Muscle of arm (tissue), 1 donor: ENCODE measurements at regions not wholly inside any gene's neighbourhood (a gene's known extent, or its start where the extent isn't known, plus 50 kb on each side); places are given as distances from the start of the nearest gene placed in this dataset.

Experiments used
- DNase-seq: peaks from one replicate; pipeline ENCODE4 v3.0.0-alpha.2; 2013

DNA sequence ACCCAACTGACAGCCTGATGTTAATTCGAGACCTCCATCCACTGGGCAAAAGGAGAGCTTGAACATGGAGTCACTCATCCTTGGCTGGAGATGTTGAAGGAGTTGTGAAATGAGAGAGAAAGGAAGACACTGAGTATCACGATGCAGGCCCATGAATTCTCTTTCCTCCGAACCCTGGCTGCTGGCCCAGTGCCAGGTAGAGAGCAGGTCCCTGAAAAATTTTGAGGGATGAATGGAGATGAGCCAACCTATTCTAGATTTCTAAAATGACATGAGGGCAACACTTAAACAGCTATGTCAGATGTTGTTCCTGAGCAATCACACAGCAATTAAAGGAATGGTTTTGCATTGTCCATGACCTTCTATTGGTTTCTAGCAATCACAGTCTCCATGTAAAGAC is 355.1 kb upstream of the ZMIZ1 start:
- no peak for DNase-seq

DNA sequence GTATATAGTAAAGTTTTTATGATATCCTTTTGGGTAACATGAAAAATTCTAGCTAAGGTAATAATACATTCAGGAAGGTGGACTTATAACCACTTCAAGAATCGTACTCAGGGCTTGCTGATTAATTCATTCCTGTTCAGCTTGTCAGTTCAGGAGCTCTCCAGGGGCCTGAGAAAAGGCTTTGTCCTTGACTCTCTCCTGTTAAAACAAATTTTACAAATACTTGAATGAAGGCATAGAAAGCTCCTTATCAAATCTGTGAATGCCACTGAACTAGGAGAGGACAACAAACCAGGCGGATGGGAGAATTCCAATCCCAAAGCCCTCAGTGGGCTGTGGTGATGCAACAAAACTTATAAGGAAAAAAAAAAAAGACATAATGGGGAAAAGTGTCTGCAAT is 354.5 kb upstream of the ZMIZ1 start:
- DNase-seq, result no peak

DNA sequence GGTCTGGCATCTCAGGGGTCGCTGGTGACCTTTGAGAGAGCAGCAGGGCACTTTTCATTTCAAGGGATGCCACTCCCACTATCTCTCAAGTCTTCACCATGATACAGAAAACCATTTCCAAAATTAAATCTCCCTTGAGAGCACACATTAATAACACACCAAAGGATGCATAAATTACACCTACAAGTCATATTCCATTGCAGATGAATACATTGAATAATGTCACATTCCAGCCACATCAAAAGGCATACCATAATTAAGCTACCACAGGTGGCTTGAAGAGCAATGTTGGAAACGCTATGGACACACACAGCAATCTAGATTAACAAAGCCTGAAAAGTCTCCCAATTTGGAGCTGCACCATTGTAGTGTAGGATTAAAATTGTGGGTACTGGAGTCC is 353.3 kb upstream of the ZMIZ1 start:
- DNase-seq, result no peak

DNA sequence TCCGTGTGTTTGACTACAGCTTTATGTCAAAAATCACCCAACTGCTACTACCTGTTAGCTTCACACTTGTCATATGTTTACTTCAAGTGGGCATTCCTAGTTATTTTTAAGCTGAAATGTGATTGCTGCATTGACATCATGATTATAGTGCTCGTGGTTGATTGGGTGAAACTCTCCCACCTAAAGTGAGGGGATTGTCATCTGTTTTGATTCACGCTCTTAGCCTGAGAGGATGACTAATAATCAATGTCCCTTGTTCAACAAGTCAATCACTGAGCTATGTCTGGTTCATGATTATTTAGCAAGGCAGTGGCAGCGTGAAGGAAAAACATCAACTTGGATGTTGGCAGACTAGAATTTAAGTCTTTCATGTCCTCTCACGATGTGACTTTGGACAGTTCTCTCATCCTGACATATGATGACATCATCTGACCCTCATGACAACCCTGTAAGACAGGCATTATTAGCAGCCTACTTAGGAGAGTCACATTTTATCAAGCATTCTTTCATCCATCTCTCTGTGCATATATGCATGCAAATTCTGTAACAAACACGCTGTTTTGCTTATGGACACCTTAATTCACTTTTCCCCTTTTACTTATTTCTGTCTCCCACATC is 352.6 kb upstream of the ZMIZ1 start:
- DNase-seq, result no peak

DNA sequence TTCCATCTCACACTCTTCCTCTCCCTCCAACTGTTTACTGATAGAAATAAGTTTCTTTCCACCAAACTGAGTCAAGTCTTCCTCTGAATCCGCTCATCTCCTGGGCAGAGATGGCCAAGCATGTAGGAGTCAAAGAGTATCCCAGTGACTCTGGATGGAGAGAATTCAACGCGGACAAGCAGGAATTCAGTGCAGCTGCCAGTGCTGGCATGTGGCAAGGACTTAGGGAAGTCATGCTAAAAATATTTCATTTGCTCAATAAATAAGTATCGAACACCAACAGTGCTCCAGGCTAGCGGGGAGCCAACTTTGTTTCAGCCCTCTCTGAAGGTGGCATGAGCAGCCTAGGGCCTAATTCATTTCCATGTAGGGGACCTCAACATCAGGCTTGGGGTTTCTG is 351.6 kb upstream of the ZMIZ1 start:
- peak; percentile 22 for DNase-seq

DNA sequence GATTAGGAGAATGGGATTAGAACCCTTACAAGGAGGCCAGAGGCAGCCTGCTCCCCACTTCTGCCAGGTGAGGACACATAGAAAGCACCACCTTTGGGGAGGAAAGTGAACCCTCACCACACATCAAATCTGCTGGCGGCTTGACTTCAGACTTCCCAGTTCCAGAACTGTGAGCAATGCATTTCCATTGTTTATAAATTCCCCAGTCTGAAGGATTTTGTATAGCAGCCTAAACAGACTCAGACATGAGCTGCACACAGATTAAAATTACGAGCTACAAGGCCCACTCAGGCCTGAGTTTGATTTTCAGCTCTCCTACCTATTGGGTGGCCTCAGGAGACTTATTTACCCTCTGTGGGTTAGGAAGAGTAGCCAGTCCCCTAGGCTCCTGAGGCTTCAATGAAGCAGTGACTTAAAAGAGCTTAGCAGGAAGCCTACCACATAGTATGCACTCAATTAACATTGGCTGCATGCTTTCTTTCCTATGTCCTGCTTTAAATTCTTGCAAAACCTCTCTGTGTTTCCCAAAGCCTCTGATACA is 350.7 kb upstream of the ZMIZ1 start:
- DNase-seq, result no peak

DNA sequence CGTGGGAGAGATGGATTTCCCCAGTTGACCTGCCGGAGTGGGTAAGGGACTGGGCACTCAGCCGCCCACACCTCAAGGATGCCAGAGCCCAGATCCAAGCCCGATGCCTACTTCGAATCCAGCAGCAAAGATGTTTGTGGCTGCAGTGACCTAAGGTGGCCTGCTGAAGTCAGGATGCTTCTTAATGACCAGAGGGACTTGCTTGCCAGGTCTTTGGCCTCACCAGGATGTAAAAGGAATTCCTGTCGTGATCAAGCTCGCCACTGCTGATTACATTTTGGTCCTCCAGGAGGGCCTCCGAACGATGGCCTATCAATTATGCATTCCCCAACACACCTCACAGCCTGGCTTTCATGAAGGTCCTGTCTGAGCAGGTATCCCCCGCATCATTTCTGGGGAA is 349.5 kb upstream of the ZMIZ1 start:
- no peak for DNase-seq

DNA sequence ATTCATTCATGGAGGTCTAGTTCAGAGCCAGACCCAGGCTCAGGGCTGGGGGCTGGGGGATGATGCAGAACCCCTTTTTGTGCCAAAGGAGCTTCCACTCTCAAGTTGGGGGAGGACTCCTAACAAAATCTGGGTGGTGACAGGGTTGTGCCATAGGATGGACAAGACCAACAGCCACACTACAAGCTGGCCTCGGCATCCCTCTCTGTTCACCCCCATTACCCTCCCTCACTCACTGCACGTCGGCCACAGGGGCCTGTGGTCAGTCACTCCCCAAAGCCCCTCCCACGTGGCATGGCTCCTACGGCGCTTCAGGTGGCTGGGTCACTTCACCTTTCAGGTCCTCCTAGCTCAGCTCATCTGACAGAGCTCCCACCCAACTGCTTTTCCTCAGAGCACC is 348.7 kb upstream of the ZMIZ1 start:
- no peak for DNase-seq

DNA sequence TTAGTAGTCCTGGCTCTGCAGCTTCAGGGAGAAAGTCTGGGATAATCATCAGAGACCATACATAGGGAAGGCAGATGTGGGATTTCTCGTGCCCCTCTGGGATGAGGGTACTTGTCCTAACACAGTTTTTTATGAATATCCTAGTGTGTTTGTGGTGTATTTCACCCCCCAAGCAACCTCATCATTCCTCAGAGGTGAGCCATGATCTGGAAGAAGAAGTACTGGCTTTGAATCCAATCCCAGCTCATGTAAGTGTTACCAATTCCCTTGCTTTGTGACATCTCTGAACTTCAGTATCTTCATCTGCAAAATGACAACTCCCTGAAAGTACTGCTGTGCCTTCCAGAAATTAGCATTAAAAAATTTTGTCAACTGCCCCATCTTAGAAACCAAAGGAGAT is 347.5 kb upstream of the ZMIZ1 start:
- DNase-seq, result no peak

DNA sequence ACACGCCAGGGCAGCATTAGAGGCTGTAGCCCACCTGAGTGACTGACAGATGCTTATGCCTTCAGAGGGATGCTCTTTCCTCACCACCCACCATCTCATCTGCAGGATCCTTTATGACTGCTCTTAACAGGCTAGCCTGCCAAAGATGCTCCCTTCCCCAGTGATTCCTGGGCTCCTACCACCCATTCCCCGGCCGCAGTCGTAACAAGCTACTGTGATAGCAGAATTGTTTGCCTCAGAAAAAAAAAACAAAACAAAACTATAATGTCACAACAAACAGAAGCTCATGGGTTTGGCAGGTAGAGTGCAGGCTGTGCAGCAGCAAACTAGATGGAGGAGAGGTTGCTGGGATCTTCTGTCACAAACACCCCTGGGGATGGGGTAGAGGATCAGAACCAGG is 343.9 kb upstream of the ZMIZ1 start:
- DNase-seq, result no peak

DNA sequence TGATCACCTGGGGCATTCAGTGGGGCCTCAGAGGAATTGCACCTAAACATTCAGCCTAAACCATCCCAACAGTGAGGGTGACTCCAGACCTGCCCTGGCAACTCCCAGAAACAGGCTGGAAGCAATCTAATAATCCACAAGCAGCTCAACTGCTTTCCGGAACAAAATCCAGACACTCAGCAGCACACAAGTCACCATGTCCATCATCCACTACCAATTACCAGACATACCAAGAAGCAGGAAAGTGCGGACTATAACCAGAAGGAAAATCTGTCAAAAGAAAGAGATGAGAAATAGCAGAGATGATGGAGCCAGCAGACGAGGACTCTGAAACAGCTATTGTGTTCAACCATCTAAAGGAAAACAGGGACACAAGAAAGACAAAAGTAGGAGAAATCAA is 342.6 kb upstream of the ZMIZ1 start:
- DNase-seq, result no peak

DNA sequence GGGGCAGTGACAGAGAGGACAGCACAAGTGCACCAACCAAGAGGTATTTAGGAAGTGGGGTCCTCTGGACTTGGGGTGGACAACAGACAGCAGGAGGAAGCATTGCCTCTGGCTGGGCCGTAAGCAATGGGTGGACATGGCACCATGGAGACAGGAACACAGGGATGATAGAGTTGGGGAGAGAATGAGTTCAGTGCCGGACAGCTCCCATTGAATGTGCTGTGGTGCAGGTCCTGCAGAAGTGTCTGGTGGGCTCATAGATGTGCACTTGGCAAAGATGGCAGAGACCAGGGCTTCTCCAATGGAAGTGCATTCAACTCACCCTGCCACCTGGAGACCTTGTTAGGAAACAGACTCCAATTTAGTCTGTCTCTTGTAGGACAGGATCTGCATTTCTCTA is 341.5 kb upstream of the ZMIZ1 start:
- no peak for DNase-seq

DNA sequence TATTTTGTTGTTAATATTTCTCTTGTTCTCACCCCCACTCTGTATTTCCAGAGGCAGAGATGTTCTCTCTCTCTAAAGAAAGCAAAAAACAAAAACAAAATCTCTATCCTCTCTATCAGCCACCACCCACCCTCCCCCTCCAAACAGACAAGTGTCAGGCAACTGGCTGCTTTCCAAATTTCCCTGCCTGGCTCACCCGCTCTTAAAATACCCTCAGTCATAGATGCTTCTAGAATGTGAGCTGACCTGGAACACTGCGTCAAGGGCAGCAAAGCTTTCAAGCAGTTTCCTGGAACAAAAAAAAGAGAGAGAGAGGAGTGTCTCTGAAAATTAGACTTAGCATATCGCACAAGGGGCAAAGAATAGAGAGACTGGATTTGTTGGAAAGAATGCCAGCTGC is 341.0 kb upstream of the ZMIZ1 start:
- no peak for DNase-seq

DNA sequence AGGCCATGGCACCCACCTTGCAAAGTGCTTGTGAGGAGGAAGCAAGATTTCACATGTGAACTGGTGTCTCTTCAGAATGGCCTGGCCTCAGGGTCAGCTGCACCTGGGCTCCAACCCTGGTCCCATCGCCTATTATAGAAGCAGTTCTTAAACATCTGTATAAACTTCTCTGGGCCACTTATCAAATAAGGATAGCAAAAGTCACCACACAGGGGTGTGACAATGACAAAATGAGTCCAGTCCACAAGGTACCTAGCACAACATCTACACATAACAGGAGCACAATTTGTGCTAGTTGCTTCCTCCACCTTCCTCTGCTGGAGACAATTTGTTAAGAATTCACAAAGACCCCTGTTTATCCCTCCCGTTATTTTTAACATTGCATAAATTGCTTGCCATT is 340.6 kb upstream of the ZMIZ1 start:
- DNase-seq, result no peak

DNA sequence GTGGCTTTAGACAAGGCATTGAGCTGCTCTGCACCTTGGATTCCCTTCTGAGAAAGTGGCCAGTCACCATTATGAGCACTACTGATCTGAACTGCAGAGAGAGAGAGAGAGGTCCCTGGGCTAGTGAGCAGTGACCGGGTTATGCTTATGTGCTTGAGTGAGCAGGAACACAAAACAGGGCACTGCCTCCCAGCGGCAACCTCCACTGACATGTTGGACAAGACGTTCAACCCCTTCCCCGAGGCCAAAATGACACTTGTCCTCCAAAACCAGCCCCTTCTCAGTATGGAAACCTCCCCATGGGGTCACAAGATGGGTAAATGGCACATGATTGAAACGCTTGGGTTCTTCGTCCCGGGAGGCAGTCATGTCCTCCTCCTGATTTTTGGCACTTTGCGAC is 339.4 kb upstream of the ZMIZ1 start:
- DNase-seq, result no peak

DNA sequence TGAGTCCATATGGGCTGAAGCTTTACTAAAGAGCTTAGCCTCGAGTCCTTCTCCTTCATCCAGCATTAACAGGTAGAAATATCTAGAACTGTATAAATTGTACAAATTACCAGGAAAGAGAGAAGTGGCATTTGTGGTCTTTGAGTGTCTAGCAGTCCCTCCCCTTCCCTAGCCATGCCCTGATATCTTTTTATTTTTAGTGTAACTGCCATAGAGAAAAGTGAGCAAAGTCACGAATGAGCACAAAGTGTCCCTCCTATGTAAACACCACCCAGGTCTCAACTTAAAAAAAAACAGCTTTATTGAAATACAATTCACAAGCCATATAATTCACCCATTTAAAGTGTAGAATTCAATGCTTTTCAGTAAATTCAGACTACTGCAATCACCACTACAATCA is 339.0 kb upstream of the ZMIZ1 start:
- DNase-seq, result no peak

DNA sequence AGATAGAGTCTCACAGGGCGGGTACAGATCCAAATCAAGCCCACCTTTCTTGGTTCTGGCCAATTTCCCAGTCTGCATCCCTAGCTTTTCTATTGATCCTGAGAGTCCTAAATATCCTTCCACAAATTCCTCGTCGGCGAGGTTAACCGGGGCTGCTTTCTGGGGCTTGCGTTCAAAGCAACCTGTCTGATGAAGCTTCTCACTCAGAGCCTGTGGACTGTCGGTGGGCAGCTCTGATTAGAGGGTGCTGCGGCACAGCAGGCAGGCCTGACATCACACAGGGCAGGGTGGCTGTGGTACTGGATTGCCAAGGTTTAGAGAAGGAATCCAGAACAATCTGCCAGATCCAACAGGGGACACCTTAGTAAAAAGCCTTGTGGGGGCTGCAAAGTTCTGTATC is 338.0 kb upstream of the ZMIZ1 start:
- no peak for DNase-seq

DNA sequence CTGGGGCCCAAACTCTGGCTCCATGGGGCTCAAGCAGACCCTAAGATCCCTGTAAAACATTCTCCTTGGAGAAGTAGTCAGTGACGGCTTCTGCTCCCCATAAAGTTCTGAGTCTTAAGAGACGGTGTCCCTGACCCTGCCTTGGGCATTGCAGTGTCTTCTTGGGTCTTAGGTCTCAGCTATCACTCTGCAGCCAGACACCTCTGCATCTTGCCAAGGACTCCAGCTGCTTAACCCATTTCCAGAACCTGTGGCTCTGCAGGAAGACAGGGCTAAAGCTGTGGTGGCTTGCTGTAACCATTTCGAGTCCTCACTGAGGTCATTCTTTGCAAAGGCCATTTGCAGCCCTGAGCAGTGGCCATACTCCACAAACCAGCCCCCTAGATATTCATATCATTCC is 337.1 kb upstream of the ZMIZ1 start:
- DNase-seq, result no peak

DNA sequence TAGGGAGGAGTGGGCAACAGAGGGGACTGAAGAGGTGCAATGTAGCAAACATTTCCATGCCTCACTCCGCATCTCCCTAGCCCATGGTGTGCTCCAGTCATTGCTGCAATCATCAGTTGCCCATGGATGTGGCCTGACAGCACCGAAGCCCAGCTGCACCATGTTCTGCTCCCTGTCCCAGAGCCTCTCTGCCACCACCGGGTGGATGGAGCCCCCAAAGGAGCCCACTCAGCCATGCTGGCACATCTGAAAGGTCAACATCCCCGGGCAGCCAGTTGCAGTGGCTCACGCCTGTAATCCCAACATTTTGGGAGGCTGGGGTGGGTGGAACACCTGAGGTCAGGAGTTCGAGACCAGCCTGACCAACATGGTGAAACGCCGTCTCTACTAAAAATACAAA is 336.4 kb upstream of the ZMIZ1 start:
- no peak for DNase-seq

DNA sequence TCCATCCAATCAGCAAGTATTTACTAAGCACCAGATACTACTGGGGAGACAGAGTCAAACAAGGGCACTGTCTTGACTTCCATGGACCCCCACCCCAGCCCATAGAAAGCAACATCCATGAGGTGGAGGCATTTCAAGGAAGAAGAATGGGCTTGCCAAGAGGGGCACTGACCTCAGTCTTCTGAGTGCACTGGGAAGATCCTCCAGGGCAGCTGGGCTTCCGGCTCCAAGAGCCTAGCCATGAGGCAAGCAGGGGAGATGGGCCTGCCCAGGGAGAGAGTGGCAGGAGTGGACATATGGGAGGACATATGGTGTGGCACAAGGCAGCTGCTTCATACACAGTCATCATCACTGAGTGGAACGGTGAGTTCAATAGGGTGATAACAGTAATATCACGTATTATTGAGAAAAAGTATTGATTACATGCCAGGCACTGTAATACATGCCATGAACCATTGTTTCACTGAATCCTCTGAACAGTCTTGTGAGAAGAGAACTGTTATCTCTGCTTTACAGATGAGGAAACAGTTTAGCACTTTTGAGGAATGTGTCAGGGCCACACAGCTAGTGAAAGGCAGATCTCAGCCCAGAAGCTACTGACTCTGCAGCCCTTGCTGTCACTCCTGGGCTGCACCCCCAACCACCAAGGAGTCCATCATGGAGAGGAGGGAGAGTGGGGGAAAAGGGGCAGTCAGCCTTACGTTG is 331.7 kb upstream of the ZMIZ1 start:
- no peak for DNase-seq

DNA sequence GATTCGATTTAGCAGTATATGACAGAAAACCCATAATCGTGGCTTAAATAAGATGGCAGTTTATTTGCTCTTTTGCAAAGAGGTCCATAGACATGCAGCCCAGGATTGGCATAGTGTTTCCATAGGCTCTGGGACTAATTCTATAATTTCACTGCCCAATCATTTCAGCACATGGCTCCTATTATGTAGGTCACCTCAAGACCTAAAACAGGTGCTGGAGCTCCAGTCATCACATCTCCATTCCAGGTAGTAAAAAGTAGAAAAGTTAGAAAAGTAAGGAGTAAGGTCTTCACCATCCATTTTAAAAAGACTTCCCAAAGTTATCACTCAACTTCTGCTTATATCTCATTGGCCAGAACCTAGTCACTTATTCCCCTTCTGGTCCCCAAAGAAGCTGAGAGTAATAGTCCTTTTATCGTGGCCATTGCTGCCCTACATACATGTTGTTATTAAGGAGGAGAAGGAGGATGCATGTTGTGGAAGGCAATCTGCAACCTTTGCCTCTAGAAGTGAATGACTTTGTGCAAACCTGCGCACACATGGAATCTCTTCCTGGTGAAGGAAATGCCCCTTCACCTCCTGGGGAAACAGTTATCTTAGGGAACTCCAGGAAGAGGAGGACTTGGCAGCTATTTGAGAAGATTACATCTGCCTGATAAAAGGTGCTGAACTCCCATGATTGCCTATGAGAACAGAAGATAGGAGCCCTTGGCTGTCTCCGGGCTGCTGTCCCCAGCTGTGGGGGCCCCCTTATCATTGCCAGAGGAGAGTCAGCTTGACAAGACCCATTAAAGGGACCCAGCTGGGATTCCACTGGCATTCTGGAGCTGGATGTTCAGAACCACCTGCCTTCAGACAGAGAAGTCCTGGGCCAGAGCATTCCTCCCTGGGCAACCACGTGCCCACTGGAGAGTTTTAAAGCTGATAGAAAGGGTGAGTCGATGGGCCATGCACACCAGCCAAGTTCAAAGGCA is 330.6 kb upstream of the ZMIZ1 start:
- no peak for DNase-seq

DNA sequence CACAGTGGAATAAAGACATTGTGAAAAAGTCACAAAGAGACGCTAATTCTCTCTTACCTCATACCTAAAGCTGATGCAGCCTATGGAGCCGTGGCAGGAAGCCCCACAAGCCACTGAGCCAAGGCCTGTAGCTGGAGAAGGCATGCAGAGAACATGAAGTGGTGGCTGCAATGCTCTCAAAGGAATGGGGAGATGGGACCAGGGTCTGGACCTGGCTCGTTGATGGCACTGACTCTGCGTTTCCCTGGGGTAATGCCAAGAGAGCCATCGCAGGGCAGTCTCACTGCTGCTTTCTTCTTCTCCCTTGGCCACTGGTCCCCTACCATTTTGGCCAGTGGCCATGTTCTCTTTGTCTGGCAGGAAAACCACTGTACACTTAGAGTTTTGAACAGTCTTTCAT is 329.9 kb upstream of the ZMIZ1 start:
- DNase-seq, result no peak
